ENCODE measurements at regions not wholly inside any gene's neighbourhood (a gene's known extent, or its start where the extent isn't known, plus 50 kb on each side); places are given as distances from the start of the nearest gene placed in this dataset.
A peak's percentile ranks its signal among the peaks of the same experiment; 100 is the strongest.

GRCh38 chr1:38238294-38238693, 191.7 kb upstream of the POU3F1 start:
- H3K4me3 ChIP-seq (ENCODE audit: low read depth, low read length): no peak overlapping the region
- no peak for DNase-seq (ENCODE audit: low read depth)
- no peak for TF ChIP-seq CTCF (IDR thresholded peaks at IDR 0.05; ENCODE audit: control insufficient read depth, extremely low read depth, insufficient read depth)

GRCh38 chr1:38235705-38236104, 189.1 kb upstream of the POU3F1 start:
- no peak overlapping the region for H3K4me3 ChIP-seq (ENCODE audit: low read depth, low read length)
- DNase-seq (ENCODE audit: low read depth): no peak
- no peak for TF ChIP-seq CTCF (IDR thresholded peaks at IDR 0.05; ENCODE audit: control insufficient read depth, extremely low read depth, insufficient read depth)

- no peak for TF ChIP-seq CTCF (IDR thresholded peaks at IDR 0.05; ENCODE audit: control insufficient read depth, extremely low read depth, insufficient read depth)
- no peak overlapping the region for H3K4me3 ChIP-seq (ENCODE audit: low read depth, low read length)
- no peak for DNase-seq (ENCODE audit: low read depth)
Measured at GRCh38 chr1:38231941-38232340, 185.3 kb upstream of the POU3F1 start.

- H3K4me3 ChIP-seq (ENCODE audit: low read depth, low read length): no peak overlapping the region
- DNase-seq (ENCODE audit: low read depth): peak; percentile 33
- TF ChIP-seq CTCF (IDR thresholded peaks at IDR 0.05; ENCODE audit: control insufficient read depth, extremely low read depth, insufficient read depth): no peak
Measured at GRCh38 chr1:38228718-38229117, 182.1 kb upstream of the POU3F1 start.

GRCh38 chr1:38225745-38226144, 179.2 kb upstream of the POU3F1 start:
- DNase-seq (ENCODE audit: low read depth): no peak
- no peak for TF ChIP-seq CTCF (IDR thresholded peaks at IDR 0.05; ENCODE audit: control insufficient read depth, extremely low read depth, insufficient read depth)
- no peak overlapping the region for H3K4me3 ChIP-seq (ENCODE audit: low read depth, low read length)

- no peak for TF ChIP-seq CTCF (IDR thresholded peaks at IDR 0.05; ENCODE audit: control insufficient read depth, extremely low read depth, insufficient read depth)
- no peak overlapping the region for H3K4me3 ChIP-seq (ENCODE audit: low read depth, low read length)
- DNase-seq (ENCODE audit: low read depth): no peak
Measured at GRCh38 chr1:38223391-38223790, 176.8 kb upstream of the POU3F1 start.

- DNase-seq (ENCODE audit: low read depth): no peak
- H3K4me3 ChIP-seq (ENCODE audit: low read depth, low read length): no peak overlapping the region
- no peak for TF ChIP-seq CTCF (IDR thresholded peaks at IDR 0.05; ENCODE audit: control insufficient read depth, extremely low read depth, insufficient read depth)
Measured at GRCh38 chr1:38222891-38223290, 176.3 kb upstream of the POU3F1 start.
